ENCODE measurements at regions not wholly inside any gene's neighbourhood (a gene's known extent, or its start where the extent isn't known, plus 50 kb on each side); places are given as distances from the start of the nearest gene placed in this dataset.

DNA sequence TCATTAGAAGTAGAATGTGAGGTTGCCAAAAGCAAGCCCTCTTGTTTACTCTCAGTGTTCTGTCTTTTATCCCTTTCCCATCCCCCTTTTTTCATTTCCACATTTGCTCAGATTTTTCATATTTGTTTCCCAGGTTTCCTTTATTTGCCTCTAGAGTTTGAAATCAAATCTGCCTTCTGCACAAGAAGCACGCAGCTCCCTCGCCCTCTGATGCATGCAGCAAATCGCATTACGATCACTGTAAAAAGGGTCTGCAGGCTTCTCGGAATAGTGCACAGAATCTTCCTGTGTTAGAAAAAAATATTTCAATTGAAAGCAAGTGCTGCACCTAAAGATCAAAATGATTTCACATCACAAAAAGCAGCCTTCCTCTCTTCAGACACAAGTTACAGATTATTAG lies 129.0 kb downstream of the GPAM start:
- BruUV-seq (replicated peaks), result no TSS peak
- DNase-seq (ENCODE audit: low read depth, low spot score) (no peak), FAIRE-seq (no peak), ATAC-seq (no peak)
- H2AFZ ChIP-seq (ENCODE audit: control insufficient read depth, low read depth, low read length), result no peak overlapping the region
- in situ Hi-C loops (cut with MboI), result no loop called here
- no peaks in the 10 kb centered on the region for H3K9me3 ChIP-seq (replicated peaks; ENCODE audit: control insufficient read depth, insufficient read depth, low read length)
- TF ChIP-seq SMARCA5 (IDR thresholded peaks at IDR 0.05) (no peak), FOXM1 (IDR thresholded peaks at IDR 0.05; ENCODE audit: low read depth, low read length) (no peak), CBFB (IDR thresholded peaks at IDR 0.05; ENCODE audit: low read depth) (no peak), PAX8 (IDR thresholded peaks at IDR 0.05) (no peak), NR2C2 (IDR thresholded peaks at IDR 0.05; ENCODE audit: borderline replicate concordance, control insufficient read depth, insufficient read length, low read depth) (no peak), TCF3 (IDR thresholded peaks at IDR 0.05; ENCODE audit: borderline replicate concordance, insufficient read depth, low read depth, low read length) (no peak), ZBTB4 (CRISPR knock-in tag; IDR thresholded peaks at IDR 0.05) (no peak), IKZF1 (conservative IDR thresholded peaks at IDR 0.05) (no peak), RAD21 (IDR thresholded peaks at IDR 0.05; ENCODE audit: insufficient read depth, low read depth, low read length) (no peak), ESRRA (IDR thresholded peaks at IDR 0.05; ENCODE audit: low read length) (no peak), SP1 (IDR thresholded peaks at IDR 0.05; ENCODE audit: low read depth, low read length) (no peak), SMAD5 (IDR thresholded peaks at IDR 0.05; ENCODE audit: low read depth) (no peak), STAT1 (conservative IDR thresholded peaks at IDR 0.05) (no peak), NFYA (IDR thresholded peaks at IDR 0.05; ENCODE audit: borderline replicate concordance, low read depth, low read length) (no peak), RUNX3 (IDR thresholded peaks at IDR 0.05; ENCODE audit: low read length) (no peak), ATF7 (IDR thresholded peaks at IDR 0.05; ENCODE audit: low read depth) (no peak), MYC (IDR thresholded peaks at IDR 0.05; ENCODE audit: insufficient read depth, insufficient read length, insufficient replicate concordance, low read length, severe bottlenecking) (no peak), SREBF2 (IDR thresholded peaks at IDR 0.05; ENCODE audit: low read length) (no peak)
- no peak overlapping the region for H3K27ac ChIP-seq (ENCODE audit: control insufficient read depth, insufficient read depth)
- no peaks in the 10 kb centered on the region for H3K36me3 ChIP-seq (ENCODE audit: control insufficient read depth in 2 of 2, insufficient read depth in 2 of 2, low read length in 1 of 2)
- ChIA-PET CTCF (no interaction called here), SMC1A (ENCODE audit: uncharacterized antibody, unreplicated experiment) (no interaction called here), POLR2A (no interaction called here), RAD21 (ENCODE audit: unreplicated experiment) (no interaction called here)
- intact Hi-C loops (cut with micrococcal nuclease; ENCODE audit: unreplicated experiment), result no loop called here
- no peaks in the 10 kb centered on the region for H3K4me1 ChIP-seq (ENCODE audit: control insufficient read depth, insufficient read depth, low read length)
- no peaks in the 10 kb centered on the region for H3K79me2 ChIP-seq (ENCODE audit: control insufficient read depth, insufficient read depth, low read length)
- H4K20me1 ChIP-seq (ENCODE audit: control insufficient read depth, insufficient read depth), result no peaks in the 10 kb centered on the region
- H3K4me3 ChIP-seq, result no peak overlapping the region
- H3K4me2 ChIP-seq (ENCODE audit: control insufficient read depth, insufficient read depth), result no peak overlapping the region
- WGBS (ENCODE audit: insufficient coverage, insufficient replicate concordance, low lambda C conversion rate, missing lambda C conversion rate), result 64% methylated on average over 5 of the region's 5 CpGs
- no peak overlapping the region for H3K9ac ChIP-seq (ENCODE audit: control insufficient read depth, insufficient read depth, low read length)
- peaks cover 0 to 2% of the 10 kb centered on the region in 2 experiments; a peak in 2 of 4 replicates for H3K27me3 ChIP-seq (replicated peaks in 1 of 2; ENCODE audit: control insufficient read depth in 2 of 2, insufficient read depth in 2 of 2, low read length in 1 of 2)
